IMR-90 (cell line): ENCODE measurements at regions not wholly inside any gene's neighbourhood (a gene's known extent, or its start where the extent isn't known, plus 50 kb on each side); places are given as distances from the start of the nearest gene placed in this dataset.

ENCODE experiments used
- BHLHE40 ChIP-seq: fragments of 150-350 bp; IDR thresholded peaks from 2 replicates; pipeline ENCODE4 v1.6.1; 2016; ENCODE audit warnings: mild to moderate bottlenecking, low read depth, low read length
- CEBPB ChIP-seq: IDR thresholded peaks from 2 replicates; pipeline ENCODE4 v1.6.1; 2012; ENCODE audit warnings: low read depth, low read length, improper control_type of control experiment
- CHD1 ChIP-seq: IDR thresholded peaks from 2 replicates; pipeline ENCODE4 v1.6.1; 2012; ENCODE audit warnings: low read depth, low read length, improper control_type of control experiment
- ELK1 ChIP-seq: fragments of 150-350 bp; IDR thresholded peaks from 2 replicates; pipeline ENCODE4 v1.6.1; 2016; ENCODE audit warnings: low read depth, mild to moderate bottlenecking, low read length, moderate library complexity, borderline replicate concordance
- MAZ ChIP-seq: IDR thresholded peaks from 2 replicates; pipeline ENCODE4 v1.6.1; 2012; ENCODE audit warnings: low read depth, mild to moderate bottlenecking, low read length, improper control_type of control experiment, moderate library complexity, borderline replicate concordance
- MXI1 ChIP-seq: IDR thresholded peaks from 2 replicates; pipeline ENCODE4 v1.6.1; 2012; ENCODE audit warnings: low read depth, mild to moderate bottlenecking, low read length, moderate library complexity, borderline replicate concordance
- NFE2L2 ChIP-seq: fragments of 150-350 bp; IDR thresholded peaks from 2 replicates; pipeline ENCODE4 v1.6.1; 2016; ENCODE audit warnings: low read depth, mild to moderate bottlenecking, low read length
- POLR2A ChIP-seq: IDR thresholded peaks from 2 replicates; pipeline ENCODE4 v1.6.1; 2012; ENCODE audit warnings: mild to moderate bottlenecking, low read depth, low read length
- RAD21 ChIP-seq: IDR thresholded peaks from 2 replicates; pipeline ENCODE4 v1.6.1; 2012; ENCODE audit warnings: low read length, improper control_type of control experiment
- RCOR1 ChIP-seq: IDR thresholded peaks from 2 replicates; pipeline ENCODE4 v1.6.1; 2012; ENCODE audit warnings: mild to moderate bottlenecking, low read length, improper control_type of control experiment; ENCODE audit not compliant: insufficient replicate concordance
- RFX5 ChIP-seq: IDR thresholded peaks from 2 replicates; pipeline ENCODE4 v1.8.0; 2012; ENCODE audit warnings: low read depth, mild to moderate bottlenecking, low read length, moderate library complexity
- SMC3 ChIP-seq: fragments of 150-350 bp; IDR thresholded peaks from 2 replicates; pipeline ENCODE4 v1.6.1; 2016; ENCODE audit warnings: low read depth, mild to moderate bottlenecking, antibody characterized with exemption, low read length, moderate library complexity
- TF ChIP-seq, protein P1 (sequence below): conservative IDR thresholded peaks from 2 replicates; pipeline ENCODE4 v1.5.1; 2012; ENCODE audit warnings: mild to moderate bottlenecking, low read depth, low read length, improper control_type of control experiment
- TF ChIP-seq, protein P2 (sequence below): fragments of 150-350 bp; IDR thresholded peaks from 2 replicates; pipeline ENCODE4 v1.6.1; 2017; ENCODE audit warnings: mild to moderate bottlenecking, antibody characterized with exemption, low read length, low read depth

DNA sequence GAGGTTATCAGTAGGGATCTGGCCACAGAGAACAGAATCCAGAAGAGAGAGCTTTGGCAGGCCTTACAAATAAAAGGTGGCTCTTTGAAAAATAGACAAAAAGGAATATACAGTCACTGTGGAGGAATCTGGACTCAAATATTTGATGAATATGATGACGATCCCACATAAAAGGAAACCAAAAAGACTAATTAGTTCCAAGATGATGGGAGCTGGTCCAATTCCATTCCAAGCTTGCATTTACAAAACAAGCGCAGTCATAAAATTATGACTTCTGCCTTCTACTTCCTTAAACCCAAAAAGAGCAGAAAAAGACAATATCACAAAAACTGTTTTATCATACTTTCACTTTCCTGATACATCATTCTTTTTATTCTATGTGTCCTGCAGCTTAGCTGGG is 285.8 kb downstream of the DIPK2A start:
- TF ChIP-seq, protein P1, sequence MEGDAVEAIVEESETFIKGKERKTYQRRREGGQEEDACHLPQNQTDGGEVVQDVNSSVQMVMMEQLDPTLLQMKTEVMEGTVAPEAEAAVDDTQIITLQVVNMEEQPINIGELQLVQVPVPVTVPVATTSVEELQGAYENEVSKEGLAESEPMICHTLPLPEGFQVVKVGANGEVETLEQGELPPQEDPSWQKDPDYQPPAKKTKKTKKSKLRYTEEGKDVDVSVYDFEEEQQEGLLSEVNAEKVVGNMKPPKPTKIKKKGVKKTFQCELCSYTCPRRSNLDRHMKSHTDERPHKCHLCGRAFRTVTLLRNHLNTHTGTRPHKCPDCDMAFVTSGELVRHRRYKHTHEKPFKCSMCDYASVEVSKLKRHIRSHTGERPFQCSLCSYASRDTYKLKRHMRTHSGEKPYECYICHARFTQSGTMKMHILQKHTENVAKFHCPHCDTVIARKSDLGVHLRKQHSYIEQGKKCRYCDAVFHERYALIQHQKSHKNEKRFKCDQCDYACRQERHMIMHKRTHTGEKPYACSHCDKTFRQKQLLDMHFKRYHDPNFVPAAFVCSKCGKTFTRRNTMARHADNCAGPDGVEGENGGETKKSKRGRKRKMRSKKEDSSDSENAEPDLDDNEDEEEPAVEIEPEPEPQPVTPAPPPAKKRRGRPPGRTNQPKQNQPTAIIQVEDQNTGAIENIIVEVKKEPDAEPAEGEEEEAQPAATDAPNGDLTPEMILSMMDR = no peak
- TF ChIP-seq RCOR1 (no peak), POLR2A (no peak), CEBPB (no peak), CHD1 (no peak), NFE2L2 (no peak), RAD21 (no peak), SMC3 (no peak), ELK1 (no peak), RFX5 (no peak), MXI1 (no peak), BHLHE40 (no peak), MAZ (no peak)
- TF ChIP-seq, protein P2, sequence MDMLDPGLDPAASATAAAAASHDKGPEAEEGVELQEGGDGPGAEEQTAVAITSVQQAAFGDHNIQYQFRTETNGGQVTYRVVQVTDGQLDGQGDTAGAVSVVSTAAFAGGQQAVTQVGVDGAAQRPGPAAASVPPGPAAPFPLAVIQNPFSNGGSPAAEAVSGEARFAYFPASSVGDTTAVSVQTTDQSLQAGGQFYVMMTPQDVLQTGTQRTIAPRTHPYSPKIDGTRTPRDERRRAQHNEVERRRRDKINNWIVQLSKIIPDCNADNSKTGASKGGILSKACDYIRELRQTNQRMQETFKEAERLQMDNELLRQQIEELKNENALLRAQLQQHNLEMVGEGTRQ = no peak
